Stimulated activated CD8-positive, alpha-beta memory T cell treated with anti-CD3 and anti-CD28 coated beads, Interleukin-15, amount 100 ng/mL, for 48 hours (primary cell): ENCODE measurements at regions not wholly inside any gene's neighbourhood (a gene's known extent, or its start where the extent isn't known, plus 50 kb on each side); places are given as distances from the start of the nearest gene placed in this dataset.
"Not testable (repeated sequence)": the region's sequence is repeated elsewhere in the genome, so short reads cannot be mapped to it uniquely, and the experiment has no call there.

ENCODE experiments used
- DNase-seq, 2 donors: peaks; one replicate each; pipeline ENCODE4 v3.0.0-alpha.2; 2020; ENCODE audit warnings: low read depth in 2 of 2

GRCh38 chr15:69601711-69602504 is 149.3 kb downstream of the RPLP1 start:
- no peak for DNase-seq

GRCh38 chr15:69602921-69603320 is 150.3 kb downstream of the RPLP1 start:
- DNase-seq = no peak

GRCh38 chr15:69603369-69604071 is 150.9 kb downstream of the RPLP1 start:
- no peak for DNase-seq

- DNase-seq = no peak
These were observed 151.4 kb downstream of the RPLP1 start for GRCh38 chr15:69604072-69604411.

GRCh38 chr15:69606144-69606543 is 153.5 kb downstream of the RPLP1 start:
- no peak for DNase-seq

- DNase-seq = no peak
These were observed 154.4 kb downstream of the RPLP1 start for GRCh38 chr15:69606921-69607500.

- no peak for DNase-seq
These were observed 156.0 kb downstream of the RPLP1 start for GRCh38 chr15:69608661-69609060.

GRCh38 chr15:69609176-69609575 is 156.6 kb downstream of the RPLP1 start:
- no peak for DNase-seq

GRCh38 chr15:69609776-69610175 is 157.2 kb downstream of the RPLP1 start:
- no peak for DNase-seq

- no peak for DNase-seq
These were observed 157.7 kb downstream of the RPLP1 start for GRCh38 chr15:69610277-69610676.

- DNase-seq = no peak
These were observed 158.2 kb downstream of the RPLP1 start for GRCh38 chr15:69610858-69611257.

GRCh38 chr15:69612112-69612511 is 159.5 kb downstream of the RPLP1 start:
- no peak for DNase-seq

- DNase-seq = no peak
These were observed 160.6 kb downstream of the RPLP1 start for GRCh38 chr15:69613182-69613581.

GRCh38 chr15:69613988-69614387 is 161.4 kb downstream of the RPLP1 start:
- DNase-seq = no peak

GRCh38 chr15:69615736-69616135 is 163.1 kb downstream of the RPLP1 start:
- DNase-seq = no peak

GRCh38 chr15:69616558-69616957 is 163.9 kb downstream of the RPLP1 start:
- no peak for DNase-seq

- DNase-seq = not testable (repeated sequence)
These were observed 164.5 kb downstream of the RPLP1 start for GRCh38 chr15:69617144-69617543.

- no peak for DNase-seq
These were observed 171.0 kb downstream of the RPLP1 start for GRCh38 chr15:69623392-69624154.

GRCh38 chr15:69624155-69624520 is 171.5 kb downstream of the RPLP1 start:
- no peak for DNase-seq

- no peak for DNase-seq
These were observed 172.2 kb downstream of the RPLP1 start for GRCh38 chr15:69624816-69625215.

GRCh38 chr15:69625328-69625727 is 172.7 kb downstream of the RPLP1 start:
- DNase-seq = no peak
